Sigmoid colon (tissue), 6 donors: ENCODE measurements at regions not wholly inside any gene's neighbourhood (a gene's known extent, or its start where the extent isn't known, plus 50 kb on each side); places are given as distances from the start of the nearest gene placed in this dataset.

ENCODE experiments used
- DNase-seq: peaks from one replicate; pipeline ENCODE4 v3.0.0-alpha.2; 2019
- H3K27ac ChIP-seq, 4 donors: fragments of 200-600 bp; sonication (generic); one replicate each; pipeline ENCODE4 v1.5.1; 2016 to 2019; ENCODE audit warnings: mild to moderate bottlenecking in 1 of 4
- H3K27me3 ChIP-seq, 3 donors: fragments of 200-600 bp; sonication (generic); one replicate each; pipeline ENCODE4 v1.5.1; 2019; ENCODE audit warnings: mild to moderate bottlenecking in 1 of 3
- H3K36me3 ChIP-seq, 4 donors: fragments of 200-600 bp; sonication (generic); one replicate each; pipeline ENCODE4 v1.5.1; 2016 to 2019
- H3K4me1 ChIP-seq, 4 donors: fragments of 200-600 bp; sonication (generic); one replicate each; pipeline ENCODE4 v1.5.1; 2017 to 2019
- H3K4me3 ChIP-seq, 4 donors: fragments of 200-600 bp; sonication (generic); one replicate each; pipeline ENCODE4 v1.5.1; 2017 to 2019; ENCODE audit warnings: mild to moderate bottlenecking in 2 of 4, moderate library complexity in 1 of 4
- H3K9me3 ChIP-seq, 4 donors: fragments of 200-600 bp in 3 of 4; sonication (generic) in 3 of 4; one replicate each; pipeline versions ENCODE4 v1.5.1 to v1.6.1; 2013 to 2019
- EP300 ChIP-seq, 4 donors: sonication (generic); formaldehyde crosslinking; IDR thresholded peaks; one replicate each; pipeline ENCODE4 v1.6.1; 2017; ENCODE audit warnings: antibody characterized with exemption in 4 of 4
- POLR2A ChIP-seq, 2 donors: fragments of 450-650 bp; IDR thresholded peaks; one replicate each; pipeline ENCODE4 v1.6.1; 2016; ENCODE audit warnings: antibody characterized with exemption in 2 of 2, mild to moderate bottlenecking in 2 of 2, moderate library complexity in 2 of 2
- POLR2AphosphoS5 ChIP-seq, 4 donors: sonication (generic); formaldehyde crosslinking; IDR thresholded peaks; one replicate each; pipeline ENCODE4 v1.6.1; 2017; ENCODE audit warnings: antibody characterized with exemption in 4 of 4
- WGBS, 2 donors: extraction: QIAGEN DNeasy Blood & Tissue Kit; methylation state at CpG; one replicate each; pipeline ENCODE4 v1.1.7; 2013; 5-methylcytosine and 5-hydroxymethylcytosine counted together
- intact Hi-C: fragments of 100-400 bp; cut with DNase I; formaldehyde crosslinking; loops from one replicate; pipeline ENCODE4 v1.15.1; 2023
- TF ChIP-seq, protein P1 (sequence below), 4 experiments: fragments of 450-650 bp in 3 of 4; fragments of 200-600 bp in 1 of 4; IDR thresholded peaks; one replicate each; pipeline ENCODE4 v1.5.1; 2016 to 2019; ENCODE audit warnings: antibody characterized with exemption in 4 of 4, mild to moderate bottlenecking in 3 of 4, moderate library complexity in 2 of 4
- donor health status: healthy with polysubstance abuse.
- donor health status: healthy.

DNA sequence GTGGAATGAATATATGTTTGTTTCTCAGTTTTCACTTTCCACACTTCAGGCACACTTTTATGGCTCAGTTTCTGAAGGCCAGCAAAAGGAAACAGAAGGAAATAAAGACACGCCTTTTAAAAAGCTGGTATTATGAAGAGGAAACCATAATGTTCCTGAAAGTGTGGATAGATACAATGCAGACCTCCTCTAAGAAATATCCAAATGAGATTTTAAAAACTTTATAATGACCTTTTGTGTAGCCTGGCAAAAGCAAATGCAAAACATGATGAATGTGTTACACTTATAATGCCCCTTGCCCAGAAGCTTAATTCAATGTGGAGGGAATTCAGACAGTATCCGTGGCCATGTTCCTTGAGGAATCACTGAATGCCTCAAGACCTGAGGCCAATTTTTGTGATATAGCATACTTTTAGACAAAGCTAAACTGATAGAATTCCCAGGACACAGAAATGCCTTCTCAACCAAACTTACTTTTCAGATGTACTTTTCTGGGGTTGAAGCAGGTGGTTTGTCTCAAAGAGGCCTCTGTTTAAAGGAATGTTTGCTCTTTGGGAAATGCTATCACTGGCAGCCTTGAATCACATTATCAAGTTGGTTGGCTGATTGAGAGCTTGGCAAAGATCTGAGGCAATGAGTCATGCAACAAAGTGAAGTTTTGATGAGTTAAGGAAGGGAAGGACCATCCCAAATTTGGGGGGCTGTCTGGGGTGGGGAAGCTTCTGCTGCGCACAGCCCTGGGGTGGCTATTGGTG, 77.1 kb upstream of the CACNA2D3 start:
- TF ChIP-seq EP300 (IDR thresholded peaks at IDR 0.05), result no peak
- DNase-seq, result no peak
- 52 to 68% methylated on average over 3 of the region's 3 CpGs for WGBS, 2 donors
- no peaks in the 10 kb centered on the region for H3K27me3 ChIP-seq
- intact Hi-C loops, result no loop called here
- no peaks in the 10 kb centered on the region for H3K36me3 ChIP-seq
- no peak overlapping the region for H3K27ac ChIP-seq
- H3K9me3 ChIP-seq, result no peaks in the 10 kb centered on the region
- H3K4me1 ChIP-seq, result peaks cover 0 to 11% (median 3%) of the 10 kb centered on the region in 4 donors
- no peak overlapping the region for H3K4me3 ChIP-seq

DNA sequence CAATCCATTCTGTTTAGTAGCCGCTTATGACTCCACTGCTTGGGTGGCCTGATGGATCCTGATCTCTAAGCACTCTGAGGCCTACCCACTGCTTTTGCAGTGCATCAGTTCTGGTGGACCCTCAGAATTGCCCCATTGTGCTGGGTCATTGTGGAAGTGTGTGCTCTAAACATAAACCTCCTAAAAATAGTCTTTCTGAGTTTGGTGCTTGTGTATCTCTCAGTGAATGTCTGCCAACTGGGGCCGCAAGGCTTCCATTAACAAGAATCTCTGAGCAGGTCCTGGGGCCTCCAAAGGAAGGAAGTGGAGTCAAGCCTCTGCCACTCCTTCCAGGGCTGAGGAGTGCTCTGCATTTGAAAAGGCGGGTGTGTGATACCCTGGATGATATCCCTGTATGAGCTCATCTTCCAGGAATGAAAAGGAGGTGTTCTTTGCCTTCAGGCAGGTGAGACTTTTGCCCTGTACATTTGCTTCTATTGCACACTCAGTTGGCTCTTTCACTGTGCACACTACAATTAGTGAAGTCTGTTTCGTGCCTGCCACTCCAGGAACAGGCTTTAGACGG, 80.0 kb upstream of the CACNA2D3 start:
- H3K36me3 ChIP-seq, result no peaks in the 10 kb centered on the region
- DNase-seq, result no peak
- H3K9me3 ChIP-seq, result no peaks in the 10 kb centered on the region
- no peak overlapping the region for H3K27ac ChIP-seq
- WGBS, 2 donors, result 57 to 67% methylated on average over 5 of the region's 5 CpGs
- H3K27me3 ChIP-seq, result no peaks in the 10 kb centered on the region
- intact Hi-C loops, result no loop called here
- no peak for TF ChIP-seq POLR2A (IDR thresholded peaks at IDR 0.05)
- TF ChIP-seq, protein P1, sequence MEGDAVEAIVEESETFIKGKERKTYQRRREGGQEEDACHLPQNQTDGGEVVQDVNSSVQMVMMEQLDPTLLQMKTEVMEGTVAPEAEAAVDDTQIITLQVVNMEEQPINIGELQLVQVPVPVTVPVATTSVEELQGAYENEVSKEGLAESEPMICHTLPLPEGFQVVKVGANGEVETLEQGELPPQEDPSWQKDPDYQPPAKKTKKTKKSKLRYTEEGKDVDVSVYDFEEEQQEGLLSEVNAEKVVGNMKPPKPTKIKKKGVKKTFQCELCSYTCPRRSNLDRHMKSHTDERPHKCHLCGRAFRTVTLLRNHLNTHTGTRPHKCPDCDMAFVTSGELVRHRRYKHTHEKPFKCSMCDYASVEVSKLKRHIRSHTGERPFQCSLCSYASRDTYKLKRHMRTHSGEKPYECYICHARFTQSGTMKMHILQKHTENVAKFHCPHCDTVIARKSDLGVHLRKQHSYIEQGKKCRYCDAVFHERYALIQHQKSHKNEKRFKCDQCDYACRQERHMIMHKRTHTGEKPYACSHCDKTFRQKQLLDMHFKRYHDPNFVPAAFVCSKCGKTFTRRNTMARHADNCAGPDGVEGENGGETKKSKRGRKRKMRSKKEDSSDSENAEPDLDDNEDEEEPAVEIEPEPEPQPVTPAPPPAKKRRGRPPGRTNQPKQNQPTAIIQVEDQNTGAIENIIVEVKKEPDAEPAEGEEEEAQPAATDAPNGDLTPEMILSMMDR (IDR thresholded peaks at IDR 0.05), result no peak
- TF ChIP-seq POLR2AphosphoS5 (IDR thresholded peaks at IDR 0.05), result no peak
- no peak for TF ChIP-seq EP300 (IDR thresholded peaks at IDR 0.05)
- H3K4me1 ChIP-seq, result peaks cover 0 to 11% (median 3%) of the 10 kb centered on the region in 4 donors
- H3K4me3 ChIP-seq, result no peak overlapping the region

DNA sequence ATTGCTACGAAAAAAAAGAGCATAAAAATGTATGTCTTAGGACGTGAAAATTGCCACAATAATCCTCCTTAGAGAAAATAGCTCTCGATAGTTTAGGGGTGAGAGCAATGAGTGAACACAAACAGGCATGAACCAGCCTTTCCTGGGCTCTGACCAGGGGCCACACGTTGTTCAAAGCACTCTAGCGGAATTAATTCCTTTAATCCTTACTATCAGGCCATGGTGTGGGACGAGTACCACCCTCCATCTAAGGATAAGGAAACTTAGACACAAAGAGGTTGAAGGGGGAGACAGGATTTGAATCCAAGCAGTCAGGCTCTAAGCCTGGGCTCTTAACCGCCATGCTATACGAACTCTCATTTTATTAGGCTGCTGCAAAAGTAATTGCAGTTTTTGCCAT, 81.9 kb upstream of the CACNA2D3 start:
- 83 to 84% methylated on average over 8 of the region's 8 CpGs for WGBS, 2 donors
- H3K4me1 ChIP-seq, result no peaks in the 10 kb centered on the region
- H3K27me3 ChIP-seq, result no peaks in the 10 kb centered on the region
- no peaks in the 10 kb centered on the region for H3K36me3 ChIP-seq
- no peaks in the 10 kb centered on the region for H3K9me3 ChIP-seq
- TF ChIP-seq, protein P1 (IDR thresholded peaks at IDR 0.05), result no peak
- TF ChIP-seq POLR2AphosphoS5 (IDR thresholded peaks at IDR 0.05) (no peak), EP300 (IDR thresholded peaks at IDR 0.05) (no peak), POLR2A (IDR thresholded peaks at IDR 0.05) (no peak)
- intact Hi-C loops, result no loop called here
- no peak for DNase-seq
- no peak overlapping the region for H3K4me3 ChIP-seq
- H3K27ac ChIP-seq, result no peak overlapping the region

DNA sequence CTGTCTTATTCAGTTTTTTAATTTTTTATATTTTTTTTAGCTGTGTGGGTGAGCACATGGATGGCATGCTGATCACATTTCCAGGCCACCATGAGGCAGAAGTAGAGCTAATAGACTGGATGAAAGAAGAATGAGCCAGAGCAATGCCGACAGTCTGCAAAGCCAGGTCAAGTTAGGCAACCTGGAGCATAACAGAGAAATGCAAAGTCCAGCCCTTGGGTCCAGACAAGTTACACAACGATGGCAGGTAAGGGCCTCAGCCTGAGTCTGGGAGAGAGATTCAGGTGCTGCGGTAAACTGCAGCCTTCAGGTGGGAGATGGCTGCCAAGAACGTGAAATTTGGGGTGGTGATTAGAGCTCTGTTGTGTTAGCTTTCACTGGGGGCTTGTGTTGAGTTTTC, 84.0 kb upstream of the CACNA2D3 start:
- Histone ChIP-seq H3K27ac (no peak overlapping the region), H3K36me3 (no peaks in the 10 kb centered on the region), H3K27me3 (no peaks in the 10 kb centered on the region), H3K4me3 (no peak overlapping the region), H3K4me1 (no peaks in the 10 kb centered on the region), H3K9me3 (no peaks in the 10 kb centered on the region)
- intact Hi-C loops, result no loop called here
- no peak for DNase-seq
- WGBS, 2 donors, result 86 to 90% methylated on average over 4 of the region's 4 CpGs
- TF ChIP-seq POLR2AphosphoS5 (IDR thresholded peaks at IDR 0.05) (no peak), EP300 (IDR thresholded peaks at IDR 0.05) (no peak), POLR2A (IDR thresholded peaks at IDR 0.05) (no peak)
- TF ChIP-seq, protein P1 (IDR thresholded peaks at IDR 0.05), result no peak

GRCh38 chr3:54036543-54036942, 85.8 kb upstream of the CACNA2D3 start:
- Histone ChIP-seq H3K36me3 (no peaks in the 10 kb centered on the region), H3K4me3 (no peak overlapping the region), H3K27ac (no peak overlapping the region), H3K4me1 (no peaks in the 10 kb centered on the region), H3K27me3 (no peaks in the 10 kb centered on the region), H3K9me3 (no peaks in the 10 kb centered on the region)
- WGBS, 2 donors, result 82 to 92% methylated on average over 2 of the region's 2 CpGs
- intact Hi-C loops, result no loop called here
- no peak for TF ChIP-seq POLR2AphosphoS5 (IDR thresholded peaks at IDR 0.05)
- no peak for TF ChIP-seq EP300 (IDR thresholded peaks at IDR 0.05)
- TF ChIP-seq, protein P1 (IDR thresholded peaks at IDR 0.05), result no peak
- no peak for TF ChIP-seq POLR2A (IDR thresholded peaks at IDR 0.05)
- no peak for DNase-seq
